NCI-H1436 treated with DMSO at 0.1 percent for 48 hours (cell line): ENCODE measurements at regions not wholly inside any gene's neighbourhood (a gene's known extent, or its start where the extent isn't known, plus 50 kb on each side); places are given as distances from the start of the nearest gene placed in this dataset.

Source experiments
- DNase-seq: peaks from one replicate; lab custom pipeline; 2025; lab: John Stamatoyannopoulos, UW

DNA sequence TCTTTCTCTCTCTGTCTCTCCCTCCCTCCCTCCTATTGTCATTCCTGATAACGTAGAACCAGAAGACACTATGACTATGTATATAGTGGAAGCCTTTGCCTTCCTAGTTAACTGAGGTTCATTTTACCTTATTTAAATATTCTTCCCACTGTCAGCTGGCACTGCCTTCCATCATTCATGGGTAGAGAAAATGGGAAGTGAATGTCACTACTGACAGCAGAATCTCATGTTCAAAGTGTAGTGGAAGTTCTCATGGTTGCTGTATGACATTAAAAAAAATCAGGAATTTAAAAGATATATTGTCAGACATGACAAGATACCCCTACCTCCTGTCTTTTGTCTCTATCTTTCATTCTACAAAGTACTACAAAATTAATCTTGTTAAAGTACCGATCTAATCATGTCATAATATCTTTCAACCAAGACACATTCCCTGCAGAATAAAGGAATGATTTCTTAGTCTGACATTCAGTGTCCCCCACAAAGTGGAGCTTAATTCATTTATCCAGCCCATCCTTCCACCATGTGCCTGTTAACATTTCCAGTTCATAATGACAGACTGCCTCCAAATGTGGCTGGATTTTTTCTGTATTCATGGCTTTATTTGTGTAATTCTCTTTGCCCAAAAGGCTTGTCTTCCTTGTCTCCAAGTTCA is 250.1 kb upstream of the CDH20 start:
- DNase-seq: no peak

DNA sequence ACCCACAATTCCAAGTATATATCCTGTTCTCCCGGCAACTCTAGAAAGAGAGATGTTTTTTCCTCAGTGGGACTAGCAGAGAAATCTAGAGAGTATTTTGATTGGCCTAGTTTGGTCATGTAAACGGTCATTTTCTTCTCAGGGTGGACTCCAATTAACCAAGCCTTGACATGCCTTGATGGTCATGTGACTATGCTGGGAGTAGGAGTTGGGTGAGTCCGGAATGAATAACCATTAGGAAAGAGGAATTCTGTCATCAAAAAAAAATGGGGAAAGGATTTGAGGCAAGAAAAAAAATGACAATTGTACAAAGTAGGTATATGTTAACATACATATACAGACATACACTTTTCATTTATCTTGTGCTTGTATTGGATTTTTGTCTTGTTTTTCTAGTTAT is 248.2 kb upstream of the CDH20 start:
- no peak for DNase-seq

DNA sequence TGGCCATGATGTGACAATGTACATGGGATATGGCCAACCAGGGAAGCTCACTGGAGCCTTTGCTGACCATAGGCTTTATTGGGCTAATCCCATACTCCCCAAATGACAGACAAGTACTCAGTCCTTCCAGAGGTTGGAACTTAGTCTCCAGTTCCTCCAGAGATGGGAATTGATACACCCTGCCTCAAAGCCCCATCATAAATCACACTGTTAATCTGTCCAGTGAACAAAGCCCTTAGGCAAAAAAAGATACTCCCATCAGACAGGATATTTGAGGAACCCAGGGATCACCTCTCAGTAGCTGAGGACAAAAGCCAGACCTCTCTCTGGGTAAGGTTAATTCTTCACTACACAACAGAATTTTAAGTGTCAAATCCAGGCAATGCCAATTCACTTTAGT is 247.5 kb upstream of the CDH20 start:
- DNase-seq: no peak

DNA sequence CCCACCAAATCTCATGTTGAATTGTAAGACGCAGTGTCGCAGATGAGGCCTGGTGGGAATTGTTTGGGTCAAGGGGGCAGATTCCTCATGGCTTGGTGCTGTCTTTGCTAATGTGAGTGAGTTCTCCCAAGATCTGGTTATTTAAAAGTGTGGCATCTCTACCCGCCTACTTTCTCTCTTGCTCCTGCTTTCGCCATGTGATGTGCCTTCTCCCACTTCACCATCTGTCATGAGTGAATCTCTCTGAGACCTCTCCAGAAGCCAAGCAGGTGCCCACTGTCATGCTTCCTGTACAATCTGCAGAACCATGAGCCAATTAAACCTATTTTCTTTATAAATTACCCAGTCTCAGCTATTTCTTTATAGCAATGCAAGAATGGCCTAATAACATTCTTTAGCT is 246.6 kb upstream of the CDH20 start:
- DNase-seq: no peak

DNA sequence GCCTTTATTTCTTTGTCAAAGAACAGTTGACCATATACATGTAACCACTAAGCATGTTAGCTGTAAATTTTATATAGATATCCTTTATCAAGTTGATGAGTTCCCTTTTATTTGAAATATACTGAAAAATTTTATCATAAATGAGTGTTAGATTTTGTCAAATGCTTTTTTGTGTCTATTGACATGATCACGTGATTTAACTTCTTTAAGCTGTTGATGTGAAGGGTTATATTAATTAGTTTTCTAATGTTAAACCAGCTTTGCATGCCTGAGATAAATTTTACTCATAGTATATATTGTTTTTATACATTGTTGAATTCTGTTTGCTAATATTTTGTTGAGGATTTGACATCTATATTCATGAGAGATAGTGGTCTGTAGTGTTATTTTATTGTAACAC is 241.9 kb upstream of the CDH20 start:
- DNase-seq: no peak

DNA sequence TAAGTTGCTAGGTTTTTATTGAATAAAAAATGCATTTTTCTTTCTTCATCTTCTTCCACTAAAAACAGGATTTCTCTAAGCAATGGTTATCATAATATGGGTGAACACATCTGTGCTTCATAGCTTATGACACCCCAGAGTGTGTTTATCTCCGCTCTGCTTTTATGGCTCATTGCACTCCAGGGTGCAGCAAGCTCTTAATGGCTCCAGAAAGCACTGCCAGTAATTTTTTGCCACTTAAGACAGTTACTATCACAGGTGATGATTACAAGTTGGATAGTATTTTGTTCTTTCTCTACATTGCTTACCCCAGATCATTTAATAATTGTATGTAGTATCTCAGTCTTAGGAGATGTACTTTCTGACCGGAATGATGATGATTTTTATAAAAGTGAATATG is 239.3 kb upstream of the CDH20 start:
- DNase-seq: peak; percentile 10

DNA sequence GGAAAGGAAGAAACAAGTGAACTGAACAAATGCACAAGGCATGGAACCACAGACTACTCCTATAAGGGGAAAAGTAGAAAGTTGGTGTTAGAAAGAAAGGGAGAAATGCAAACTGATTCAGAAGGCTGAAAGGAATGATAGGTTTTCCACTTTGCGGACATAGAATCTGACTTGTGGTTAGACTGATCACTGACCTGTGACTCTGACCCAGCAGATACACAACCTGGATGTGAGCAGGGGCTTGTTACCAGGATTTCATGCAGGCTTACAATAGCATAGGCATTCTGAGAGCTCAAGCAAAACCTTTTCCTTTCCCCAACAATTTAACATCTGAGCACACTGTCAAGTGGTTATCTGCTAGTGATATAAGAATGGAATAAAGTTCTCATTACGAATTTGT is 237.0 kb upstream of the CDH20 start:
- no peak for DNase-seq

DNA sequence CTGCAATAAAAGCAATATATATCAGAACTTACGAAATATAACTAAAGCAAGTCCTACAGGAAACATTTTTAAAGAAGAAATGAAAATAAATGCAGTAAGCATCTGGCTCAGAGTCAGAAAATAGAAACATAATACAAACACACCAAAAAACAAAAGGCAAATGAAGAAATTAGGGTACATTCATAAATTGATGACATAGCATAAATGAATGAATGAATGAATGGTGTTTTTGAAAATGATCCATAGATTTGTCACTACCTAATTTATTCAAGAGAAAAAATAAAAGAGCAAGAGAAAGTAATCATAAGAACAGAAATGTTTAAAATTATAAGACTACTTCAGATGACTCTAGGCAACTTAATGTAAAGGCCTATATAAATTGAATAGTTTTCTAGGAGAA is 226.1 kb upstream of the CDH20 start:
- DNase-seq: no peak

DNA sequence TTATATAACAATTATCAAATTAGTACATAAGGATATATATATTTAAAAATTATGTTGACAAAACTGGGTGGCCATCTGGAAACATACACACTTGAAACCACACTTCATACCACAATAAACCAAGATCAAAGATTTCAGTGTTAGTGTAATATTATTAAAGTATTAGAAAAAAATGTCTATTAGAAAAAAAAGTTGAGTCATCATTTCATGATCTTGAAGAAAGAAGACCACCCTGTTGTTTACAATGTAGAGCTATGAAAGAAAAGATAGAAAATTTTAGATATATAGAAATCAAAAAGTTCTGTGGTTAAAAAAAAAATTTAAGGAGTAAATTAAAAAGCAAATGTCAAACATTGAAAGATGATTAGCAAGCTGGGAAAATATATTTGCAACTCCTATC is 224.5 kb upstream of the CDH20 start:
- DNase-seq: no peak

DNA sequence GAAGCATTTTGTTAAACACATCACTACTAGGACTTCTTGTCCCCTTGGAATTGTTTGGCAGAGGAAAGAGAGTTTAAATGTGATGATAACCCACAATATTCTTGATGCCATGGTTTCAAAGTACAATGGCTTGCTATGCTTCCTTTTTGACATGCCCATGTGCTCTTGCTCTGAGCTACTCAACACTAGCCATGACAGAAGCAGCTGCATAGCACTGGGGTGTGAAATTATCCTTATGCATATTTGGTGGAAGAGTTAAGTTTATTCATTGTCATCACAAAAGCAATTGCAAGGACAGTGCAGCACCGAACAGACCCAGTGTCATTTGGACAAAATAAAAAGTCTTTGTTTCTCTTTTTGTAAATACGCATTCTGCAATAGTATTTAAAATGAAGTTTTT is 209.9 kb upstream of the CDH20 start:
- no peak for DNase-seq

DNA sequence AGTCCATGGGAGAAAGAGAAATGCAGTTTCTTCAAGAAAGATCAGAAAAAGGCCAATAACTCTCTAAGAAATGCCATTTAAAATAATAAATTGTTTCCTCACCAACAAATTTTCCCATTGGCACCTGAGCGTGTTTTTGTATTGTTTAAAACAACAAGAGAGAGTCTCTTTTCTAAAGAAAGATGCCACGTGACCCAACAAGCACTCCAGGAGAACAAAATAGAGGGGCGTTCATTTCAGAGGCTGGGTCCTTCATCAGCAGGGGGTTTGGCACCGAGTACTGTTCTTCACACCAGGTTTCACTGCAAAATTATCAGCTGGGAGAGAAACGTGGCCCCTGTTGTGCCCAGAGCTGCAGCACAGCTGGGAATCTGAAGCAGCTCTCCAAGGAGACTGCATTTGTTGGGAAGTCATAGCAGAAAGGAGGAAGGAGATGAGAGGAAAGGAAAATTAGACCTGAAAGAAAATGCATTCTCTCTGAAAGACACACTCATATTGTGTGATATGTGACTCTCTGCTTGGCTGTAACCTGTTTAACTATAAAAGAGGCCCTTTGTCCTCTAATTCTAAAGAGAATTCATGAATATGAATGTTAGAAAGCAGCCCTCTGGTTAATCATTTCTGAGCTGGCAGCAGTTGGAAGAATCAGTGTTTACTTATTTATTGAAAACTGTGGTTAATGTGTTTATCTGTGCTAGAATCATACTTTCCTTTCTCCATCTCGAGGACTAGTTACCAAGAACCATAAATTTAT is 205.3 kb upstream of the CDH20 start:
- peak; percentile 33 for DNase-seq

DNA sequence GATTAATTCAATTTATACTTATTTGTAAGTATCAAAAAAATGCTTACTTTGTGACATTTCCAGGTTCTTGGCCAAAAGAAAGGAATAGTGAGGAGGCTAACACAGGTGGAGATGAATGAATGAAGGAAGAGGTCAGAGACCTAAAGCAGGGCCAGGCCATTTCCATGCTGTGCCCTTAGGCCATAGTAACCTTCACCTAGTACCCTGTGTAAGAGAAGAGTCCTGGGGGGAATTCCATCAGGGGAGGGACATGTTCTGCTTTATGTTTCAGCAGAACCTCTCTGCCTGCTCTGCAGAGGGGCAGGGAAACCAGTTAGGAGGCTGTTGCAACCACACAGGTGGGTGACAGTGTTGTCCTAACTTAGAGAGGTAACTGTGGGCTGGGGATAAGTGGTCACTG is 204.2 kb upstream of the CDH20 start:
- DNase-seq: no peak

DNA sequence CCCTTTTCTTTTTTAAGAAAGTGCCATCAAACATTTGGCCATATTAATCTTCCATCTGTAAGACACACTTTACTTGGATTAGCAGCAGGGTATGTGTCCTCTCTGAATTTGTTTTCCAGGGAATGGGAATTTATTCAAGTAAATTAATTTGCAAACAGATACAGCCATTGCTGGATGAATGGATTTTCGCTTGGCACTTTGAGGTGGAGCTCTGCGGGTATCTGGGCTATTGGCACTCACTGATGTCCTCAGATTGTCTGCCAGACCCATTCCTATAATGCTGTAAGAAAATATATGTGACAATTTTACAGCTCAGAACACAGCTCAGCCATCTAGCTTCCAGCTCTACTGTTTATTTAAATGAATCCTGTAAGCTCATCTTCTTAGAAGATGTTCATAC is 201.2 kb upstream of the CDH20 start:
- no peak for DNase-seq

DNA sequence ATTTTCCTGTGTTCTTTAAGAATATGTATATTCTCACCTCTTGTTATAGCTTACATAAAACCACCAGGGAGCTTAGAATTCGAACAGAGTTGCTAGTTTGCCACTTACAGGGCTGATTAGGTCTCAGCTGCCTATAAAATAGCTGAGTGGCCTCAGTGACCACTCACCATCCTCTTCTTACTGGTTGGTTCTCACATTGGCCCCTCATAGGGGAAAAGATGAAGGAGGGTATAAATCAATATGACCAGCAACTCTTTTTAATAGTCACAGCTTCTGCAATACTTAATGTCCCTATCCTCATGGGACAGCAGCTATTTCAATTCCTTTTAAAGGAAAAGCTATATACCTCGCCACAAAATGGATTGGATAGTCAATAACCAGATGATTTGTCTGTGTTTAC is 199.4 kb upstream of the CDH20 start:
- DNase-seq: no peak

DNA sequence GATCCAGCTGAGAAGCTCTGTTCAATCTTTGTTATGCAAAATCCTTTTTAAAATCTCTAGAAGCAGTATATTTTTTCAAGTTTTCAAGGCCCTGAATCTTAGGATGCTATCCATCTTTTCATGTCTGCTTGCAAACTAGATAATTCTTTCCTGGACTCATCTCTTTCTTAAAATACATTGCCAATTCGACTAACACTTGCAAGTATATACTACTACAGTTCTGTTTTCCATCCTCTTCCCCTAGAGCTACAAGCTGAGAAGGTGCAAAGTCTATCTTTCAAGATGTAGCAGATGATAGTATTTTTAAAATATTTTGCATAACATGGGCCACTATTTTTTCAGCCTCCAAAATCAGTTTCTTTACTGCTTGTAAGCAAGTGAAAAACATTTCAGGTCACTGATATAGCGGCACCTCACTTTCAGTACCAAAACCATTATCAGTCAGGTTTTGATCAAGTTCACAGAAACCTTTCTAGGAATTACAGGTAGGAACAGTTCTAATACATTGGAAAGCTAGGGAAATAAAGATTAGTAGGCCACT is 196.4 kb upstream of the CDH20 start:
- DNase-seq: no peak

DNA sequence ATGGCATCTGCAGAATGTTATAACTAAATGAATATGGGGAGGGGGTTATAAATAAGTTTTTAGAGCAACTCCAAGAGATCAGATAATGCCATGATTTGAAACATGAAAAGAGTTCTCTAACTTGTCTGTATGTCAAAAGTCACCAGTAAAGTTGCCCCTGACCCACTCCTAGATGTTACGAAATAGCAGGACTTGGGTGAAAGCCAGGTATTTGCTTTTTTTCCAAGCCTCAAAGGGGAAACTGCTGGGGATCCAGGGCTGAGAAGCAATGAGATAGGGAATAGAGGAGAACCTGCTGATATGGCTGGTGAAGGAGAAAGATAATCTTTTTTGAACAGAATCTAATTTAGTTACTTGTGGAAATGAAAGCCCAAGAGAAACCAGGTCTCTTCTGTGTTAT is 191.5 kb upstream of the CDH20 start:
- DNase-seq: no peak

DNA sequence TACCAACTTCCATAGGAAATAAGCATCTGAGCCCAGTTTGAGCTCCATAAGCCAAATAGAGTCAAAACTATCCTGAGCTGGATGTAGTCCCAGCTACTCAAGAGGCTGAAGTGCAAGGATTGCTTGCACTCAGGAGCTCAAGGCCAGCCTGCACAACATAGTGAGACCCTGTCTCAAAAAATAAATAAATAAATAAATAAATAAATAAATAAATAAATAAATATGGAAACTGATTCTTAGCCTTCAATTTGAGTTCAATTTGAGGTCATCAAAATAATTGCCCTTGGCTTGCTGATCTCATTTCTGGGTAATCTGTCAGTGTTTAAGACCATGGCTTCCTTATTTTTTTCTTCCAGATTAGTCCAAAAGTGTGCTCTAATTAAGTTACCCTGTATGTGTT is 184.9 kb upstream of the CDH20 start:
- DNase-seq: no peak

DNA sequence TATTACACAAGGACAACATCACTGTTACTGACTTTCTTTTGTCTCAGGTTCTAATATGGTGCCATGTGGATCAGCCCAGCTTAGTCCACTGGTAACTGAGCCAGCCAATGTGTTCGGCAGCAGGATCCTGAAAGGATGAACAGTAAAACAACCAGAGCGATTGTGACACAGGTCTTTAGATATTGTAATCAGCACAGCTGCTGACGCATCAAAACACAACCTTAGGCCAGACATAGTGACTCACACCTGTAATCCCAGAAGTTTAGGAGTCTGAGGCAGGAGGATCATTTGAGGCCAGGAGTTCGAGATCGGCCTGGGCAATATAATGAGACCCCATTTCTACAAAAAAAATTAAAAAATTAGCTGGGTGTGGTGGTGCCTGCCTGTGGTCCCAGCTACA is 183.4 kb upstream of the CDH20 start:
- DNase-seq: no peak

DNA sequence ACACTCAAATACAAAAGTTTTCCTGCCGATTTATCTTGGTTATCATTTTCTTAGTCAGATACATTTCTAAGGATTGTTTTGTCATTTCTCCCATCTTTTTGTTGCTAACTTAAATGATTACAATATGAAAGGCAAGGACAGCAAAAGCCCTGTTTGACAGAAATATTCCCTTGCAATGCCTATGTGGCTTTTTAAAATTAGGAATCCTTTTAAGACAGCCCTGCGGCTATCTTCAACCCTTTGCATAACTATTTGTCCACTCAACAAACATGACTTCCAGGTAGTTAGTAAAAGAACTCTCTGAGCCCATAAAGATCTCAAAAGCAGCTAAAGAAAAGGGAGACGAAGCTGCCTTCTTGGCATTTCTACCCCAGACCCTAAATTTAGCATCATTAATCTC is 179.7 kb upstream of the CDH20 start:
- DNase-seq: no peak

DNA sequence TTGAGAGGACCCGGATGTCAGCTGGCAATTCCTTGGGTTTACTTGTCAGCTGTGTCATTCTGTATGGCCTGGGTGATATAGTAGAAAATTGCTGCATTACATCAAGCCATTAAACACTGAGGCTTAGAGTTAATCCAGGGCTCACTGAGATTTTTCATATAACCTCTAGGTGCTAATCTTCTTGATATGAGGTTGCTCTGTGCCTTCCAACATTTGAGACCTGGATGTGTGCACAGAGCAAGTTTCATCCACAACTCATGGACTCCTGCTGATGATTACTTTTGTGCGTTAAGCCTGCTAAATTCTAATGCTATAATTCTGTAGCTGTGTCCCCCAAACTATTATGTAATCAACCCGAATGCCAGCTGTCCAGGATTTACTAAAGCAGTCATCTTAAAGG is 178.4 kb upstream of the CDH20 start:
- DNase-seq: no peak

DNA sequence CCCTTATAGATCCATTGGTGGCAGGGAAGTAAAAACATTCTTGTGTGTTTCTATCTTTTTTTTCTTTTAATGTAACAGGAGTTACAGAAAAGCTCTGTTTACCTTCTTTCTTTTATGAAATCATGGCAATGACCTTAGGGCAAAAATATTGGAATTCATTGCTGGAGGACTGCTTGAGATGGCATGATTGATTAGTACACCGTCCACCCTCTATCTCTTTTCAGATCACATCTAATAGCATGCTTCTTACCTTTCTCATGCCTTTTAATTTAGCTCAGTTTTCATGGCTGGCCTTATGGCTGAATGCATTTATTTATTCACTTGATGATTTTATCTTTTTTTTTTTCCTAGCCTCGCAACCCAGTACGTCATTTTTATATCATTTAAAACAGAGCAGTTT is 177.6 kb upstream of the CDH20 start:
- DNase-seq: no peak

DNA sequence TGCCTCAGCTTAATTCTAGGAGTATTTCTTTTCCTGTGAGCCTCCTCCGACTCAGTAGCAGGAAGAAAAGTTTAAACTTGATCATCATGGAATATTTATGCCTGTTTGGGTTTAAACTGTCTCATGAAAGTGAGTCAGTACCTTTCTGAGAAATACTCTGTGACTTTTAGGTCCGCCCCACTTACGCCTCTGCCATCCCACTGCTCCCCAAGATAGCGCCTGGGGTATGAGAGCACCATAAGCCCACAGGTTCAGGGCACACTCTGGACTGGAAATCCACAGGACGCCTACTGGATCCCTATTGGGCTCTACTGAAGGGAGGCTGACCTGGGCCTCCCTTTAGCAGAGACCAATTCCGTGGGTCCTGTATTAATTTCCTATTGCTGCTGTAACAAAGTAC is 175.8 kb upstream of the CDH20 start:
- no peak for DNase-seq

DNA sequence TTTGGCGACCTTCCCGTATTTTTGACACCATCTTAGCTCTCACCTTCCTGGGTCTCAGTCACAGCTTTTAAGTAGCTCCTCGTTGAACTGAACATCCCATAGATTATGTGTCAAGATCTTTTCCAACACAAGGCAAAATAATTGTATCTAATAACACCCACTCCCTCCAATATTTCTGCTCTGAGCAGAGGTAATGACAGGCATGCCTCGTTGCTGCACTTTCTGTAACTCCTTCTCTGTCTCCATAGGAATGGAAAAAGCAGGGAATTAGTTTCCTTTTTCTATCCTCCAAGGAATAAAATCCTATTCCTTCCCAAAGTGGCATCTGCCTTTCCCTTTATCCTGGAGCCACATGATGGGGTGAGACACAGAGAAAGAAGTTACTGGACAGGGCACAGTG is 174.0 kb upstream of the CDH20 start:
- no peak for DNase-seq

DNA sequence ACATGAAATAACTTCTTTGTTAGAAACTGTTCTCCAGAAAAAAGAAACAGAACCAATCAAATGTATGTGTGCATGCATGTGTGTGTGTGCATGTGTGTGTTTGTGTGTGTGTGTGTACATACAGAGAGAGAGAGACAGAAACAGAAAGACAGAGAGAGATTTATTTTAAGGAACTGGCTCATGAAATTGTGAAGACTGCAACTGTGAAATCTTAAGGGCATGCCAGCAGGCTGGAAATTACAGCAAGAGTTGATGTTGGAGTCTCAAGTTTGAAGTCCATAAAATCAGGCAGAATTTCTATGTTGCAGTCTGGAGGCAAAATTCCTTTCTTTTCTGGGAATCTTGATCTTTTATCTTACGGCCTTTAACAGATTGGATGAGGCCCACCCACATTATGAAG is 168.9 kb upstream of the CDH20 start:
- DNase-seq: no peak
